ENCODE measurements at regions not wholly inside any gene's neighbourhood (a gene's known extent, or its start where the extent isn't known, plus 50 kb on each side); places are given as distances from the start of the nearest gene placed in this dataset.

GRCh38 chr7:85686401-85687181 is 499.7 kb upstream of the SEMA3D start:
- Histone ChIP-seq H3F3A (ENCODE audit: insufficient read depth, low read length, poor library complexity, severe bottlenecking) (no peaks in the 10 kb centered on the region), H3K4me2 (ENCODE audit: low read length) (no peak overlapping the region), H3K9ac (ENCODE audit: low read length) (no peak overlapping the region), H3K27ac (ENCODE audit: low read length) (no peak overlapping the region), H3K79me2 (replicated peaks; ENCODE audit: insufficient read depth, low read length) (no peaks in the 10 kb centered on the region), H3K9me2 (ENCODE audit: insufficient read depth, low read length) (no peaks in the 10 kb centered on the region), H3K36me3 (ENCODE audit: insufficient read depth, low read length) (no peaks in the 10 kb centered on the region), H2AFZ (ENCODE audit: low read depth, low read length) (no peak overlapping the region), H3K27me3 (ENCODE audit: insufficient read depth, low read depth, low read length) (no peaks in the 10 kb centered on the region), H3K4me3 (ENCODE audit: low read length) (no peak overlapping the region), H3K9me3 (ENCODE audit: low read length) (no peaks in the 10 kb centered on the region), H4K20me1 (ENCODE audit: insufficient read depth) (no peaks in the 10 kb centered on the region)
- no peak for TF ChIP-seq RAD21 (conservative IDR thresholded peaks at IDR 0.05)
- TF ChIP-seq TAF1 (IDR thresholded peaks at IDR 0.05; ENCODE audit: low read depth) = no peak
- TF ChIP-seq EP300 (conservative IDR thresholded peaks at IDR 0.05; ENCODE audit: poor library complexity, severe bottlenecking) = no peak
- TF ChIP-seq, protein P1, sequence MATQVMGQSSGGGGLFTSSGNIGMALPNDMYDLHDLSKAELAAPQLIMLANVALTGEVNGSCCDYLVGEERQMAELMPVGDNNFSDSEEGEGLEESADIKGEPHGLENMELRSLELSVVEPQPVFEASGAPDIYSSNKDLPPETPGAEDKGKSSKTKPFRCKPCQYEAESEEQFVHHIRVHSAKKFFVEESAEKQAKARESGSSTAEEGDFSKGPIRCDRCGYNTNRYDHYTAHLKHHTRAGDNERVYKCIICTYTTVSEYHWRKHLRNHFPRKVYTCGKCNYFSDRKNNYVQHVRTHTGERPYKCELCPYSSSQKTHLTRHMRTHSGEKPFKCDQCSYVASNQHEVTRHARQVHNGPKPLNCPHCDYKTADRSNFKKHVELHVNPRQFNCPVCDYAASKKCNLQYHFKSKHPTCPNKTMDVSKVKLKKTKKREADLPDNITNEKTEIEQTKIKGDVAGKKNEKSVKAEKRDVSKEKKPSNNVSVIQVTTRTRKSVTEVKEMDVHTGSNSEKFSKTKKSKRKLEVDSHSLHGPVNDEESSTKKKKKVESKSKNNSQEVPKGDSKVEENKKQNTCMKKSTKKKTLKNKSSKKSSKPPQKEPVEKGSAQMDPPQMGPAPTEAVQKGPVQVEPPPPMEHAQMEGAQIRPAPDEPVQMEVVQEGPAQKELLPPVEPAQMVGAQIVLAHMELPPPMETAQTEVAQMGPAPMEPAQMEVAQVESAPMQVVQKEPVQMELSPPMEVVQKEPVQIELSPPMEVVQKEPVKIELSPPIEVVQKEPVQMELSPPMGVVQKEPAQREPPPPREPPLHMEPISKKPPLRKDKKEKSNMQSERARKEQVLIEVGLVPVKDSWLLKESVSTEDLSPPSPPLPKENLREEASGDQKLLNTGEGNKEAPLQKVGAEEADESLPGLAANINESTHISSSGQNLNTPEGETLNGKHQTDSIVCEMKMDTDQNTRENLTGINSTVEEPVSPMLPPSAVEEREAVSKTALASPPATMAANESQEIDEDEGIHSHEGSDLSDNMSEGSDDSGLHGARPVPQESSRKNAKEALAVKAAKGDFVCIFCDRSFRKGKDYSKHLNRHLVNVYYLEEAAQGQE (IDR thresholded peaks at IDR 0.05; ENCODE audit: borderline replicate concordance) = no peak
- TF ChIP-seq EZH2 (IDR thresholded peaks at IDR 0.05; ENCODE audit: borderline replicate concordance, insufficient read depth, low read length, poor library complexity, severe bottlenecking) = no peak
- no peak for TF ChIP-seq MXI1 (conservative IDR thresholded peaks at IDR 0.05; ENCODE audit: poor library complexity, severe bottlenecking)
- TF ChIP-seq SMC3 (conservative IDR thresholded peaks at IDR 0.05; ENCODE audit: poor library complexity) = no peak
- no peak for TF ChIP-seq POLR2AphosphoS5 (IDR thresholded peaks at IDR 0.05)
- TF ChIP-seq CTCF (IDR thresholded peaks at IDR 0.05; ENCODE audit: poor library complexity, severe bottlenecking) = no peak

DNA sequence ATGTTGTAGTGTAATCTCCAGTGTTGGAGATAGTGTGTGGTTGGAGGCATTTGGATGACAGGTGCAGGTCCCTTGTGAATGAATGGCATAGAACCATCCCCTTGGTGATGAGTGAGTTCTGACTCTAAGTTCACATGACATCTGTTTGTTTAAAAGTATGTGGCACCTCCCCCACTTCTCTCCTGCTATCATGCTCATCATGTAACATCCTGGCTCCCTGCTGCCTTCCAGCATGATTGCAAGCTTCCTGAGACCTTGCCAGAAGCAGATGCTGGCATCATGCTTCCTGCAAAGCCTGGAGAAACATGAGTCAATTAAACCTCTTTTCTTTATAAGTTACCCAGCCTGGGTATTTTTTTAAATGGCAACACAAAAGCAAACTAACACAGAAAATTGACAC is 499.0 kb upstream of the SEMA3D start:
- TF ChIP-seq, protein P1 (IDR thresholded peaks at IDR 0.05; ENCODE audit: borderline replicate concordance) = no peak
- no peak for TF ChIP-seq CTCF (IDR thresholded peaks at IDR 0.05; ENCODE audit: poor library complexity, severe bottlenecking)
- TF ChIP-seq POLR2AphosphoS5 (IDR thresholded peaks at IDR 0.05) = no peak
- no peak for TF ChIP-seq MXI1 (conservative IDR thresholded peaks at IDR 0.05; ENCODE audit: poor library complexity, severe bottlenecking)
- no peak for TF ChIP-seq EZH2 (IDR thresholded peaks at IDR 0.05; ENCODE audit: borderline replicate concordance, insufficient read depth, low read length, poor library complexity, severe bottlenecking)
- TF ChIP-seq EP300 (conservative IDR thresholded peaks at IDR 0.05; ENCODE audit: poor library complexity, severe bottlenecking) = no peak
- no peak for TF ChIP-seq SMC3 (conservative IDR thresholded peaks at IDR 0.05; ENCODE audit: poor library complexity)
- no peak for TF ChIP-seq RAD21 (conservative IDR thresholded peaks at IDR 0.05)
- no peak for TF ChIP-seq TAF1 (IDR thresholded peaks at IDR 0.05; ENCODE audit: low read depth)
- Histone ChIP-seq H3K9ac (ENCODE audit: low read length) (no peak overlapping the region), H3K4me2 (ENCODE audit: low read length) (no peak overlapping the region), H3K27ac (ENCODE audit: low read length) (no peak overlapping the region), H3K4me3 (ENCODE audit: low read length) (no peak overlapping the region), H2AFZ (ENCODE audit: low read depth, low read length) (no peak overlapping the region), H3K36me3 (ENCODE audit: insufficient read depth, low read length) (no peaks in the 10 kb centered on the region), H3K27me3 (ENCODE audit: insufficient read depth, low read depth, low read length) (no peaks in the 10 kb centered on the region), H4K20me1 (ENCODE audit: insufficient read depth) (no peaks in the 10 kb centered on the region), H3K79me2 (replicated peaks; ENCODE audit: insufficient read depth, low read length) (no peaks in the 10 kb centered on the region), H3F3A (ENCODE audit: insufficient read depth, low read length, poor library complexity, severe bottlenecking) (no peaks in the 10 kb centered on the region), H3K9me2 (ENCODE audit: insufficient read depth, low read length) (no peaks in the 10 kb centered on the region), H3K9me3 (ENCODE audit: low read length) (no peaks in the 10 kb centered on the region)
